Vagina (tissue), 2 donors: ENCODE measurements at regions not wholly inside any gene's neighbourhood (a gene's known extent, or its start where the extent isn't known, plus 50 kb on each side); places are given as distances from the start of the nearest gene placed in this dataset.
"Not testable (repeated sequence)": the region's sequence is repeated elsewhere in the genome, so short reads cannot be mapped to it uniquely, and the experiment has no call there.

Source experiments
- DNase-seq, 2 donors: peaks; one replicate each; pipeline ENCODE4 v3.0.0-alpha.2; 2017; ENCODE audit errors: extremely low spot score in 2 of 2
- H3K27ac ChIP-seq: fragments of 200-600 bp; sonication (generic); one replicate; pipeline ENCODE4 v1.5.1; 2019
- H3K27me3 ChIP-seq: fragments of 200-600 bp; sonication (generic); one replicate; pipeline ENCODE4 v1.5.1; 2019
- H3K36me3 ChIP-seq, 2 donors: fragments of 200-600 bp; sonication (generic); one replicate each; pipeline ENCODE4 v1.5.1; 2017 to 2019
- H3K4me1 ChIP-seq: fragments of 200-600 bp; sonication (generic); one replicate; pipeline ENCODE4 v1.5.1; 2019
- H3K4me3 ChIP-seq, 2 donors: fragments of 200-600 bp; sonication (generic); 1 replicate in 1 of 2; 2 replicates in 1 of 2; pipeline ENCODE4 v1.5.1; 2016 to 2019
- H3K9me3 ChIP-seq: fragments of 200-600 bp; sonication (generic); one replicate; pipeline ENCODE4 v1.5.1; 2019
- CTCF ChIP-seq, 3 experiments: fragments of 450-650 bp in 2 of 3; fragments of 200-600 bp in 1 of 3; sonication (generic) in 1 of 3; IDR thresholded peaks; one replicate each; pipeline ENCODE4 v1.5.1; 2017 to 2019; ENCODE audit warnings: antibody characterized with exemption in 3 of 3, mild to moderate bottlenecking in 2 of 3, moderate library complexity in 2 of 3
- POLR2A ChIP-seq, 2 donors: fragments of 450-650 bp; IDR thresholded peaks; one replicate each; pipeline ENCODE4 v1.6.1; 2017; ENCODE audit warnings: antibody characterized with exemption in 2 of 2, mild to moderate bottlenecking in 2 of 2, moderate library complexity in 2 of 2
- POLR2AphosphoS5 ChIP-seq, 2 donors: sonication (generic); formaldehyde crosslinking; IDR thresholded peaks; one replicate each; pipeline ENCODE4 v1.9.0; 2017; ENCODE audit warnings: antibody characterized with exemption in 2 of 2, mild to moderate bottlenecking in 2 of 2, low read depth in 1 of 2; ENCODE audit not compliant: insufficient read depth in 1 of 2
- intact Hi-C: fragments of 100-400 bp; cut with DNase I; formaldehyde crosslinking; loops from one replicate; pipeline ENCODE4 v1.15.1; 2023

GRCh38 chr13:111060237-111060919 is 54.7 kb upstream of the ARHGEF7 start:
- no peaks in the 10 kb centered on the region for H3K36me3 ChIP-seq
- peak in 1 of 2 donors; percentile 25 for DNase-seq
- no peak overlapping the region for H3K4me3 ChIP-seq
- no peaks in the 10 kb centered on the region for H3K4me1 ChIP-seq
- H3K27ac ChIP-seq, result no peak overlapping the region
- H3K27me3 ChIP-seq, result no peaks in the 10 kb centered on the region
- TF ChIP-seq POLR2A (IDR thresholded peaks at IDR 0.05), result no peak
- no peak for TF ChIP-seq CTCF (IDR thresholded peaks at IDR 0.05)
- TF ChIP-seq POLR2AphosphoS5 (IDR thresholded peaks at IDR 0.05; ENCODE audit: insufficient read depth in 1 of 2, low read depth in 1 of 2), result no peak
- intact Hi-C loops, result loop anchor here (10.0 kb wide), 1 partner anchor 154 kb away; no protein-coding TSS in a partner anchor
- no peaks in the 10 kb centered on the region for H3K9me3 ChIP-seq

- no peak overlapping the region for H3K27ac ChIP-seq
- H3K4me1 ChIP-seq, result no peaks in the 10 kb centered on the region
- DNase-seq, result no peak
- TF ChIP-seq CTCF (IDR thresholded peaks at IDR 0.05) (no peak), POLR2A (IDR thresholded peaks at IDR 0.05) (no peak)
- H3K27me3 ChIP-seq, result no peaks in the 10 kb centered on the region
- no peak overlapping the region for H3K4me3 ChIP-seq
- H3K36me3 ChIP-seq, result no peaks in the 10 kb centered on the region
- H3K9me3 ChIP-seq, result no peaks in the 10 kb centered on the region
- intact Hi-C loops, result no loop called here
Observed at GRCh38 chr13:111058796-111059506, 56.2 kb upstream of the ARHGEF7 start.

GRCh38 chr13:111058339-111058738 is 56.8 kb upstream of the ARHGEF7 start:
- H3K36me3 ChIP-seq, H3K4me1 ChIP-seq, H3K4me3 ChIP-seq, DNase-seq, H3K9me3 ChIP-seq, H3K27me3 ChIP-seq, intact Hi-C loops, H3K27ac ChIP-seq: not testable (repeated sequence)

- H3K36me3 ChIP-seq, H3K9me3 ChIP-seq, H3K27me3 ChIP-seq, H3K4me1 ChIP-seq, H3K27ac ChIP-seq, intact Hi-C loops, H3K4me3 ChIP-seq: not testable (repeated sequence)
- DNase-seq, result peak in 1 of 2 donors; percentile 76
Observed at GRCh38 chr13:111051726-111052232, 63.3 kb upstream of the ARHGEF7 start.

GRCh38 chr13:111051041-111051725 is 63.9 kb upstream of the ARHGEF7 start:
- intact Hi-C loops, result no loop called here

More at GRCh38 chr13:111051041-111051725, 63.9 kb upstream of the ARHGEF7 start:
- DNase-seq, result peak in 1 of 2 donors; percentile 77
- H3K27ac ChIP-seq, result no peak overlapping the region
- TF ChIP-seq POLR2A (IDR thresholded peaks at IDR 0.05), result no peak
- no peak for TF ChIP-seq POLR2AphosphoS5 (IDR thresholded peaks at IDR 0.05; ENCODE audit: insufficient read depth in 1 of 2, low read depth in 1 of 2)
- TF ChIP-seq CTCF (IDR thresholded peaks at IDR 0.05), result no peak
- no peaks in the 10 kb centered on the region for H3K36me3 ChIP-seq
- H3K4me3 ChIP-seq, result no peak overlapping the region
- no peaks in the 10 kb centered on the region for H3K27me3 ChIP-seq
- H3K4me1 ChIP-seq, result peaks cover 11% of the 10 kb centered on the region
- no peaks in the 10 kb centered on the region for H3K9me3 ChIP-seq
